ENCODE measurements at regions not wholly inside any gene's neighbourhood (a gene's known extent, or its start where the extent isn't known, plus 50 kb on each side); places are given as distances from the start of the nearest gene placed in this dataset.

GRCh38 chr13:50401721-50402465 is 386.6 kb downstream of the KCNRG start:
- Histone ChIP-seq H3K9me3 (no peaks in the 10 kb centered on the region), H3K4me1 (peaks cover 0 to 36% (median 20%) of the 10 kb centered on the region in 9 donors), H3K27ac (peak overlapping the region in 5 of 10 donors; percentile 8 to 58 (median 52)), H3K4me3 (no peak overlapping the region), H3K36me3 (no peaks in the 10 kb centered on the region), H3K27me3 (no peaks in the 10 kb centered on the region)
- TF ChIP-seq CTCF (IDR thresholded peaks at IDR 0.05): no peak
- DNase-seq: no peak
- peak in 1 of 8 donors; percentile 42 for ATAC-seq
- WGBS, 2 donors: 62 to 63% methylated on average over 3 of the region's 3 CpGs
- intact Hi-C loops (cut with DNase I): no loop called here

DNA sequence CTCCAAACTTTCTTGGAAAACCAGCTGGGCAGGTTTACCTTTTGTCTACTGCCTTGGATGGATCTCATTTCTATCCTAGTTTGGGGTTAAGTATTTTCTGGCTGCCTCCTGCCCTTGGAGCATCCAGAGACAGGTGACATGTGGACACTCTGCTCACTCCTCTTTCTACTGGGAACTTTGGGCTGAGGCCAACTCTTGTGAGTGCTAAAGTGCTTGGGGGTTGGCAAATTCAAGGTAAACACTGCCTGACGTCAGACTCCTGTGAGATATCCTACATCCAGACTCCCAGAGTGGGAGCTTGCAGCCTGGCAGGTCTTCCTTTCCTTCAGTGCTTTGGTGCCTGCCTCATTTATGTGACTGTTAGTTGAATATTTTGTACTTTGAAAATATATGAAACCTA is 388.1 kb downstream of the KCNRG start:
- WGBS, 2 donors: 35 to 49% methylated on average over 1 of the region's 1 CpG
- peak in 4 of 8 donors; percentile 35 to 57 (median 46) for ATAC-seq
- TF ChIP-seq CTCF (IDR thresholded peaks at IDR 0.05): no peak

GRCh38 chr13:50404116-50404515 is 388.9 kb downstream of the KCNRG start:
- no peaks in the 10 kb centered on the region for H3K27me3 ChIP-seq
- WGBS, 2 donors: 66 to 67% methylated on average over 3 of the region's 3 CpGs
- H3K36me3 ChIP-seq: no peaks in the 10 kb centered on the region
- no peak for TF ChIP-seq CTCF (IDR thresholded peaks at IDR 0.05)
- no peaks in the 10 kb centered on the region for H3K9me3 ChIP-seq
- intact Hi-C loops (cut with DNase I): no loop called here
- ATAC-seq (no peak), DNase-seq (no peak)
- H3K27ac ChIP-seq: no peak overlapping the region
- H3K4me1 ChIP-seq: peaks cover 0 to 36% (median 20%) of the 10 kb centered on the region in 9 donors
- H3K4me3 ChIP-seq: no peak overlapping the region

More for the DNA sequence above, 388.1 kb downstream of the KCNRG start:
- Histone ChIP-seq H3K9me3 (no peaks in the 10 kb centered on the region), H3K4me1 (peaks cover 0 to 36% (median 20%) of the 10 kb centered on the region in 9 donors), H3K36me3 (no peaks in the 10 kb centered on the region), H3K27ac (no peak overlapping the region), H3K4me3 (no peak overlapping the region), H3K27me3 (no peaks in the 10 kb centered on the region)
- DNase-seq: no peak
- intact Hi-C loops (cut with DNase I): no loop called here

- peak in 1 of 8 donors; percentile 25 for ATAC-seq
- 47 to 72% methylated on average over 1 of the region's 1 CpG for WGBS, 2 donors
Observed at GRCh38 chr13:50404769-50405168, 389.5 kb downstream of the KCNRG start.

More at GRCh38 chr13:50404769-50405168, 389.5 kb downstream of the KCNRG start:
- no peaks in the 10 kb centered on the region for H3K27me3 ChIP-seq
- DNase-seq: no peak
- H3K4me3 ChIP-seq: no peak overlapping the region
- peaks cover 0 to 36% (median 19%) of the 10 kb centered on the region in 9 donors for H3K4me1 ChIP-seq
- H3K27ac ChIP-seq: no peak overlapping the region
- intact Hi-C loops (cut with DNase I): no loop called here
- no peaks in the 10 kb centered on the region for H3K36me3 ChIP-seq
- no peaks in the 10 kb centered on the region for H3K9me3 ChIP-seq
- TF ChIP-seq CTCF (IDR thresholded peaks at IDR 0.05): no peak
